Rectal smooth muscle tissue (tissue), 1 donor: ENCODE measurements at regions not wholly inside any gene's neighbourhood (a gene's known extent, or its start where the extent isn't known, plus 50 kb on each side); places are given as distances from the start of the nearest gene placed in this dataset.

Source experiments
- H3K27ac ChIP-seq: one replicate; pipeline ENCODE4 v1.7.0; 2013; ENCODE audit warnings: low read depth, low read length, inconsistent platforms
- H3K27me3 ChIP-seq: one replicate; pipeline ENCODE4 v1.7.0; 2013; ENCODE audit warnings: low read length; ENCODE audit not compliant: control insufficient read depth, insufficient read depth
- H3K36me3 ChIP-seq: one replicate; pipeline ENCODE4 v1.7.0; 2013; ENCODE audit warnings: low read length; ENCODE audit not compliant: control insufficient read depth, insufficient read depth
- H3K4me1 ChIP-seq: one replicate; pipeline ENCODE4 v1.7.0; 2013; ENCODE audit warnings: low read length; ENCODE audit not compliant: control insufficient read depth, insufficient read depth
- H3K4me3 ChIP-seq: one replicate; pipeline ENCODE4 v1.7.0; 2013; ENCODE audit warnings: low read length
- H3K9ac ChIP-seq: one replicate; pipeline ENCODE4 v1.7.0; 2013; ENCODE audit warnings: low read length

GRCh38 chr4:110675426-110675825 is 52.5 kb upstream of the PITX2 start:
- no peaks in the 10 kb centered on the region for H3K27me3 ChIP-seq

GRCh38 chr4:110676241-110676640 is 53.4 kb upstream of the PITX2 start:
- Histone ChIP-seq H3K36me3 (no peaks in the 10 kb centered on the region), H3K27ac (no peak overlapping the region), H3K4me1 (no peaks in the 10 kb centered on the region), H3K4me3 (no peak overlapping the region), H3K27me3 (no peaks in the 10 kb centered on the region), H3K9ac (no peak overlapping the region)

More at GRCh38 chr4:110675426-110675825, 52.5 kb upstream of the PITX2 start:
- Histone ChIP-seq H3K4me3 (no peak overlapping the region), H3K4me1 (no peaks in the 10 kb centered on the region), H3K9ac (no peak overlapping the region), H3K36me3 (no peaks in the 10 kb centered on the region), H3K27ac (no peak overlapping the region)

DNA sequence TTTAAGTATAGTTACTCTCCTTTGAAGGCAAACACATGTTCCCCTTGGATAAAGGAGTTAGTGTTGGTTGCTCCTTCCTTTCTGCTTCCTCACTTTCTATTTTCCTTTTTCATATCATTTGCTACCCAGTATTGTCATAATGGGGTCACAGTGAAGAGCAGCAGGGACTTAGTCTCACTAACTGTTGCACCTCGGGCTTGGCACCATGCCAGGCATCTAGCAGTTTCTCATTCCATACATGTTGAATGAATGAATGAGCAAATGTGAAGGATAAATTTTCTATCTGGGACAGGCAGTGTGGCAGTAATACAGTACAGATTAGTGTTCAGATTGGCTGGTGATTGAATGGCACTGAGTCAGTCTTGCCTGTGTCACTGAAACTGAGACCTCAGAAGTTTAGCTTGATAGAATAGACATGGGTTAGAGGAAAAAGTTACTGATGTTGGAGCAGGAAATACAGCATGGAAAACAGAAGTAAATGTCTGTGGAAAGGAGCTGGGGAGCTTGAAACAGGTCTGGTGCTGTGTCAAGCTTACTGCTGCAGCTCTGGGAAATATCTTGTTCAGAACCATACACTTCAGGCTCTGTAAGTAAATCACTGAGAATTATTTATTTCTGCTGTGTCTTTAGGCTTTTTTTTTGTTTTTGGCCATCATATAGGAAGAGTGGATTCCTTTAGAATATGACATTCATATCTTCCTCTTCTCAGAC is 55.8 kb upstream of the PITX2 start:
- no peak overlapping the region for H3K27ac ChIP-seq
- no peak overlapping the region for H3K9ac ChIP-seq
- no peaks in the 10 kb centered on the region for H3K27me3 ChIP-seq
- H3K36me3 ChIP-seq = no peaks in the 10 kb centered on the region
- no peak overlapping the region for H3K4me3 ChIP-seq
- no peaks in the 10 kb centered on the region for H3K4me1 ChIP-seq

DNA sequence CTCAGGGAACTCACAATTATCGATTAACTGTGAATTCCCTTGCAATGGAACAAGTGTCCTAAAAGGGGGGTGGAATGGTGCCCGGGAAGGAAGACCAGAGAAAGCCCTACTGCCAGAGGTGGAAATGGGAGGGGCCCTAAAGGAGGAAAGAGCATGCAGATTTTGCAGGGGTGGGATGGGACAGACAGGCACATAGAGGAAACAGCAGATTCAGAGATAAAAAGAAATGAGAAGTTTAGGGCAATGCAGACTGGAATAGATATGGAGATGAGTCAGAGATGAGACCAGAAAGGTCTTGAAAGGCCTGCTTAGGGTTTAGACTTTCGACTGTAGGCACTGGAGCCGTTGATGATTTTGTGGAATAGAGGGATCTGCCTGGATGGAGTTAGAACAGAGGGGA is 57.4 kb upstream of the PITX2 start:
- Histone ChIP-seq H3K27me3 (no peaks in the 10 kb centered on the region), H3K9ac (no peak overlapping the region), H3K4me1 (no peaks in the 10 kb centered on the region), H3K4me3 (no peak overlapping the region), H3K27ac (no peak overlapping the region), H3K36me3 (no peaks in the 10 kb centered on the region)

DNA sequence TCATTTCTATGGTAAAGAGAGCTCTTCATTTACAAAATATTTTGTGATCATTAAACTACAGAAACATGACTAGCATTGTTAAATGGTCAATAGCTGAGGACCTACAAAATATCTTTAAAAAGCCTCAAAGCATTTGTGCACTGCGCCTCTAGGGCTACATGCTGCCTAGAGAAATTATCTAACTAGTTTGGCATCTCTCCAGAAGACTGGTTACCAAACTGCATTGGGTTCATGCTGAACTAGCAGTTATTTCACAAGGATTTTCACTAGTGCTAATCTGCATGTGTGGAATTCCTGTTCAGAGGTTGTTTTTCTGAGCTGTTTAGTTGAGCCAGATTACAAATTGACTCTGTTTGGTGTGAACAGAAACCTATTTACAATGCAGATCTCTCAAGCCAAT is 58.5 kb upstream of the PITX2 start:
- no peak overlapping the region for H3K4me3 ChIP-seq
- no peaks in the 10 kb centered on the region for H3K36me3 ChIP-seq
- no peaks in the 10 kb centered on the region for H3K27me3 ChIP-seq
- H3K4me1 ChIP-seq = no peaks in the 10 kb centered on the region
- H3K27ac ChIP-seq = no peak overlapping the region
- H3K9ac ChIP-seq = no peak overlapping the region

- no peaks in the 10 kb centered on the region for H3K27me3 ChIP-seq
- no peak overlapping the region for H3K27ac ChIP-seq
- H3K4me3 ChIP-seq = no peak overlapping the region
- H3K4me1 ChIP-seq = no peaks in the 10 kb centered on the region
- no peaks in the 10 kb centered on the region for H3K36me3 ChIP-seq
- no peak overlapping the region for H3K9ac ChIP-seq
These were observed 59.4 kb upstream of the PITX2 start for GRCh38 chr4:110682311-110682710.

- Histone ChIP-seq H3K4me3 (no peak overlapping the region), H3K9ac (no peak overlapping the region), H3K36me3 (no peaks in the 10 kb centered on the region), H3K27me3 (no peaks in the 10 kb centered on the region), H3K27ac (no peak overlapping the region), H3K4me1 (no peaks in the 10 kb centered on the region)
These were observed 60.7 kb upstream of the PITX2 start for GRCh38 chr4:110683601-110684000.

GRCh38 chr4:110702326-110702725 is 79.4 kb upstream of the PITX2 start:
- no peak overlapping the region for H3K9ac ChIP-seq
- H3K36me3 ChIP-seq = no peaks in the 10 kb centered on the region
- H3K4me1 ChIP-seq = no peaks in the 10 kb centered on the region
- no peak overlapping the region for H3K4me3 ChIP-seq
- no peaks in the 10 kb centered on the region for H3K27me3 ChIP-seq
- H3K27ac ChIP-seq = no peak overlapping the region

GRCh38 chr4:110704748-110705439 is 82.0 kb upstream of the PITX2 start:
- Histone ChIP-seq H3K27ac (no peak overlapping the region), H3K4me1 (no peaks in the 10 kb centered on the region), H3K4me3 (no peak overlapping the region), H3K9ac (no peak overlapping the region), H3K36me3 (no peaks in the 10 kb centered on the region), H3K27me3 (no peaks in the 10 kb centered on the region)

DNA sequence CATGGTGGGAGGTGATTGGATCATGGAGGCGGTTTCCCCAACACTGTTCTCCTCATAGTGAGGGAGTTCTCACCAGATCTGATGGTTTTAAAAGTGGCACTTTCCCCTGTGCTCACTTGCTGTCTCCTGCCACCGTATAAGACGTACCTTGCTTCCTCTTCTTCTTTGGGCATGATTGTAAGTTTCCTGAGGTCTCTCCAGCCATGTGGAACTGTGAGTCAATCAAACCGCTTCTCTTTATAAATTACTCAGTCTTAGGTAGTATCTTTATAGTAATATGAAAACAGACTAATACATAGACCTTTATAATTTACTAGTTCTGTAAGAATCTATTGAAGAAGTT is 82.5 kb upstream of the PITX2 start:
- Histone ChIP-seq H3K36me3 (no peaks in the 10 kb centered on the region), H3K4me3 (no peak overlapping the region), H3K27me3 (no peaks in the 10 kb centered on the region), H3K27ac (no peak overlapping the region), H3K9ac (no peak overlapping the region), H3K4me1 (no peaks in the 10 kb centered on the region)

- Histone ChIP-seq H3K4me3 (no peak overlapping the region), H3K9ac (no peak overlapping the region), H3K27ac (no peak overlapping the region), H3K4me1 (no peaks in the 10 kb centered on the region), H3K27me3 (no peaks in the 10 kb centered on the region), H3K36me3 (no peaks in the 10 kb centered on the region)
These were observed 87.2 kb upstream of the PITX2 start for GRCh38 chr4:110710070-110710469.

GRCh38 chr4:110712486-110712885 is 89.6 kb upstream of the PITX2 start:
- Histone ChIP-seq H3K36me3 (no peaks in the 10 kb centered on the region), H3K4me1 (no peaks in the 10 kb centered on the region), H3K9ac (no peak overlapping the region), H3K4me3 (no peak overlapping the region), H3K27ac (no peak overlapping the region), H3K27me3 (no peaks in the 10 kb centered on the region)

GRCh38 chr4:110730318-110730717 is 107.4 kb upstream of the PITX2 start:
- H3K27me3 ChIP-seq = no peaks in the 10 kb centered on the region
- no peak overlapping the region for H3K9ac ChIP-seq
- H3K27ac ChIP-seq = no peak overlapping the region
- no peak overlapping the region for H3K4me3 ChIP-seq
- H3K4me1 ChIP-seq = no peaks in the 10 kb centered on the region
- no peaks in the 10 kb centered on the region for H3K36me3 ChIP-seq
